ENCODE measurements at regions not wholly inside any gene's neighbourhood (a gene's known extent, or its start where the extent isn't known, plus 50 kb on each side); places are given as distances from the start of the nearest gene placed in this dataset.

DNA sequence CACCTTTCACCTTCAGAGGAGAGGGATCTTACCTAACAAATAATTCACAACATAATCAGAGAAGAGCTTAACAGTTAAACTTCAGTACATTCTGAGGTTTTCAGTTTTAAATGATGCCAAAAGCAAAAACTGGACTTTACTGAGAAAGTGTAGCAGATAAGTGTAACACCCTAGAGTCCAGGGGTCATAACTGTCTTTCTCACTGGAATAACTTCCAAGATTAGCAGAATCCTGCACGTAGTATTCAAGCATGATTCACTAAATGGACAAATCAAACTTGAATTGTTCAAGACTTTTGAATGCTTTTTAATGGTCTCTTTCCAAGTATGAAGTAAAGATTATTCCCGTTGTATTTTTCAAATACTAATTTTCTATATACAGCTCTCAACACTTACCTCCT lies 180.1 kb upstream of the NREP start:
- TF ChIP-seq EZH2 (IDR thresholded peaks at IDR 0.05; ENCODE audit: insufficient read depth, low read length) (no peak), CTCF (IDR thresholded peaks at IDR 0.05; ENCODE audit: insufficient read depth, low read depth, low read length) (no peak)

Measured in astrocyte (in vitro differentiated cells and primary cell).